ENCODE measurements at regions not wholly inside any gene's neighbourhood (a gene's known extent, or its start where the extent isn't known, plus 50 kb on each side); places are given as distances from the start of the nearest gene placed in this dataset.

- DNase-seq: no peak
These were observed 140.1 kb upstream of the CPSF6 start for GRCh38 chr12:69099201-69099837.

- DNase-seq: peak; percentile 98
These were observed 137.9 kb upstream of the CPSF6 start for GRCh38 chr12:69101505-69101904.

GRCh38 chr12:69102856-69103255 is 136.5 kb upstream of the CPSF6 start:
- DNase-seq: no peak

GRCh38 chr12:69105101-69105962 is 134.0 kb upstream of the CPSF6 start:
- peak; percentile 98 for DNase-seq

GRCh38 chr12:69106482-69107118 is 132.8 kb upstream of the CPSF6 start:
- no peak for DNase-seq

- no peak for DNase-seq
These were observed 131.8 kb upstream of the CPSF6 start for GRCh38 chr12:69107541-69107940.

GRCh38 chr12:69108037-69108436 is 131.3 kb upstream of the CPSF6 start:
- DNase-seq: no peak

- no peak for DNase-seq
These were observed 126.8 kb upstream of the CPSF6 start for GRCh38 chr12:69112616-69113015.

GRCh38 chr12:69115099-69115498 is 124.3 kb upstream of the CPSF6 start:
- DNase-seq: no peak

GRCh38 chr12:69115951-69116350 is 123.4 kb upstream of the CPSF6 start:
- DNase-seq: no peak

- DNase-seq: no peak
These were observed 121.7 kb upstream of the CPSF6 start for GRCh38 chr12:69117566-69118266.

- DNase-seq: no peak
These were observed 120.9 kb upstream of the CPSF6 start for GRCh38 chr12:69118516-69118915.

- DNase-seq: no peak
These were observed 119.6 kb upstream of the CPSF6 start for GRCh38 chr12:69119770-69120169.

GRCh38 chr12:69120354-69120753 is 119.0 kb upstream of the CPSF6 start:
- no peak for DNase-seq

GRCh38 chr12:69123311-69123710 is 116.1 kb upstream of the CPSF6 start:
- DNase-seq: no peak

GRCh38 chr12:69123919-69124638 is 115.3 kb upstream of the CPSF6 start:
- peak; percentile 39 for DNase-seq

GRCh38 chr12:69129017-69129416 is 110.4 kb upstream of the CPSF6 start:
- DNase-seq: no peak

GRCh38 chr12:69129564-69129963 is 109.8 kb upstream of the CPSF6 start:
- DNase-seq: no peak

GRCh38 chr12:69130064-69130463 is 109.3 kb upstream of the CPSF6 start:
- no peak for DNase-seq

GRCh38 chr12:69131077-69131476 is 108.3 kb upstream of the CPSF6 start:
- DNase-seq: no peak

- DNase-seq: no peak
These were observed 102.3 kb upstream of the CPSF6 start for GRCh38 chr12:69136931-69137613.

GRCh38 chr12:69141074-69141473 is 98.3 kb upstream of the CPSF6 start:
- no peak for DNase-seq
